AG04450 (cell line): ENCODE measurements at regions not wholly inside any gene's neighbourhood (a gene's known extent, or its start where the extent isn't known, plus 50 kb on each side); places are given as distances from the start of the nearest gene placed in this dataset.

Experiments
- CTCF ChIA-PET: fragments of 300-600, 350-600 bp; formaldehyde crosslinking; extraction: SDS; loops from one replicate; lab custom pipeline; 2022; ENCODE audit warnings: antibody characterized with exemption, inconsistent platforms; lab: Charles Lee
- POLR2A ChIA-PET: fragments of 350-600 bp; formaldehyde crosslinking; extraction: SDS; loops from one replicate; lab custom pipeline; 2021; ENCODE audit warnings: antibody characterized with exemption, inconsistent platforms; lab: Yijun Ruan, JAX
- DNase-seq: peaks from one replicate; pipeline ENCODE4 v3.0.0-alpha.2; 2011; ENCODE audit warnings: low read depth, low spot score
- H3K27ac ChIP-seq: one replicate; pipeline ENCODE4 v1.5.1; 2012; ENCODE audit warnings: low read depth, low read length, control low read depth
- H3K27me3 ChIP-seq: one replicate; pipeline ENCODE4 v1.6.0; 2012; ENCODE audit warnings: low read length; ENCODE audit not compliant: control insufficient read depth, insufficient read depth
- H3K4me3 ChIP-seq: 2 replicates; pipeline ENCODE4 v1.5.1; 2011; ENCODE audit warnings: mild to moderate bottlenecking, low read depth, low read length, control low read depth
- H3K9me3 ChIP-seq: 2 replicates; pipeline ENCODE4 v1.5.1; 2012; ENCODE audit warnings: low read length; ENCODE audit not compliant: control insufficient read depth, insufficient read depth
- CTCF ChIP-seq: IDR thresholded peaks from 2 replicates; pipeline ENCODE4 v1.5.1; 2011; ENCODE audit warnings: low read depth, low read length, control low read depth, inconsistent platforms

DNA sequence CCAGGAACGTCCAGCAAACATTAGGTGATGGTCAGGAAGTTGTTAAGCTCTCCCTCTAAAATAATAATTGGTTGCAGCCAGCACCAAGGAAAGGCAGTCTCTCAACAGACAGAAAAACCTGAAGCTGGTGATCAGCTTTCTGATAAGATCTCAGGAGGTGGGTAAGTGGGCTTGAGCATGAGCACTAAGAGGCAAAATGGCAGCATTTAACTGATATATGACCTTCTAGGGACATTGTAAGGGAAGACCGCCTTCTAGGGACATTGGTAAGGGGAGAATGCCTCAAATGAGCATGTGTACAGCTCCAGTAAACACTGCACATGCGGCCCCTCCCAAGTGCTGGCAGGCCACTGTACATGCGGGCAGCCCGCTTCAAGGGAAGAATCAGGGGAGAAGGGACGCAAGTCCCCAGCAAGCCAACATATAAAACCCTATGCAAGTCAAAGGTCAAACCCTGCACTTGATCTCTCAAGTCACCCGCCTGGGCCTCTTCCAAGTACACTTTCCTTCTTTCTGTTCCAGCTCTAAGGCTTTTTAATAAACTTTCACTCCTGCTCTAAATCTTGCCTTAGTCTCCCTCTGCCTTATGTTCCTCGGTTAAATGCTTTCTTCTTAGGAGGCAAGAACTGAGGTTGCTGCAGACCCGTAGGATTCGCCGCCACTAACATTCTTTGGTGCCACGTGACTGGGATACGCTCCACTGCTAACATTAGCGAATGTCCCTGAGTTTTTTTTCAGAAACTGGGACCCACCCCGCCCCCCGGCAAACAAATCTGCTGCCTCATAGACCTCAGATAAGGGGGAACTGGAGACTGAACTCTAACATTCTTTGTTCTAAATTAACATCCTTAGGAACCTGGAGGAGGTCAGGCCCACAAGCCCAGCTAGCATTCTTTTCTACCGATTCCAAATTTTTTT lies 463.8 kb downstream of the LPIN1 start:
- CTCF ChIA-PET: interaction anchor here (1.6 kb wide), 1 partner anchor 11 kb away, joined by 4 read pairs; no protein-coding TSS in a partner anchor
- POLR2A ChIA-PET: interaction anchor here (1.1 kb wide), 1 partner anchor 10 kb away, joined by 3 read pairs; no protein-coding TSS in a partner anchor
- Histone ChIP-seq H3K27me3 (no peaks in the 10 kb centered on the region), H3K27ac (no peak overlapping the region), H3K9me3 (no peaks in the 10 kb centered on the region), H3K4me3 (no peak overlapping the region)
- DNase-seq: no peak
- TF ChIP-seq CTCF: no peak

DNA sequence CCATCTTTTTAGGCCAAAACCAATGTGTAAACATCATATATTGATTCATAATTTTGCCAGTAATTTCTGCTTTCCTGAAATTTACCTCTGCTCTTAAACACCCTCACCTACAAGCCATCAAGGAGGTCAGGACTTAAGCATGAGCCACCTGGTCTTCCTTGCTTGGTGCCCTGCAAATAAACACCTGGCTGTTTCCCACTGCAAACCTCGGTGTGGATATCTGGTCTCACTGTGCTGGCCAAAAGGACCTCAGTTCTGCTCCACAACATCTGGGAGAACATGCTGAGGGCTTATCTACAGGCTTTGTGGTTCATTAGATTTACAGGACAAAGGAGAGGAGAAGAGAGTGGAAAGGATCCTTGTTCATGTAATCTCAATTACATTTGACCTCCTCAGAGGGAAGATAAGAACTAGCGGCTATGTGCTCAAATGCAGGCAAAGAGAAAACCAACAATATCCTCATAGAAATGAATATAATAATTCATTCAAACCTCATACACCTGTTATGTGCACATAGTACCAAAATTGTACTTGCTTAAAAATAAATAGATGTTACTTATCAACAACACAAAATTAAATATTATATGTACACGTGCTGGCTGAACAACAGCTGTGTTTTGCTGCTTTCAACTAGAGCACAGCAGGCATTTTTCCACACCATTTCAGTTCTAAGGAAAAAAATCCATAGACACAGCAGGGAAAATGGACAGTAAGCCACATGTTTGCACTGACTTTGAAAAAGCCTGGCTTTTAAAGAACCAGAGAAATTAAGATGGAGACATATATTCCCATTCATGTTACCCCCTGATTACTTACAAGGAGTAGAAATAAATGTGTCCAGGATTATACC lies 465.1 kb downstream of the LPIN1 start:
- CTCF ChIA-PET: interaction anchor here (1.6 kb wide), 1 partner anchor 12 kb away, joined by 4 read pairs; no protein-coding TSS in a partner anchor
- Histone ChIP-seq H3K27ac (no peak overlapping the region), H3K4me3 (no peak overlapping the region), H3K27me3 (no peaks in the 10 kb centered on the region), H3K9me3 (no peaks in the 10 kb centered on the region)
- DNase-seq: no peak
- no peak for TF ChIP-seq CTCF
- POLR2A ChIA-PET: no interaction called here

GRCh38 chr2:12212841-12213597 lies 466.6 kb downstream of the LPIN1 start:
- Histone ChIP-seq H3K9me3 (no peaks in the 10 kb centered on the region), H3K27me3 (no peaks in the 10 kb centered on the region), H3K27ac (no peak overlapping the region), H3K4me3 (no peak overlapping the region)
- no peak for DNase-seq
- POLR2A ChIA-PET: no interaction called here
- CTCF ChIA-PET: no interaction called here
- TF ChIP-seq CTCF: no peak

DNA sequence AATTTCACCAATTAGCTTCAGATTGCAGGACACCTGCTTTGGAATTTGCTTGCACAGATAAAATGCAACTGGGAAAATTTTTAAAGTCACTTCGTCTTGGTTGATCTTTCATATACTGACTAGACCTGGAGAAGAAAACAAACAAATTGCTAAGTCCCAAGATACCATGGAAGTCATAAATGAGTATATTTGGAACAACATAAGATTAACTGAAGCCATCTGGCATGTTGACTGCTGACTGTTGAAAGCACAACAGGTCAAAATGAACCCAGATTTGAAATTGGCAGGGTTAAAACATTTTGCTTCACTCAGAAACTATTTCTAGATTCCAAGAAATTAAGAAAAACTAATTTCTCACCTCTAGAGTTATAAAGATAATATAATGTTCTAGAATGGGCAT lies 470.7 kb downstream of the LPIN1 start:
- DNase-seq: no peak
- ChIA-PET POLR2A (no interaction called here), CTCF (no interaction called here)

More for the DNA sequence above, 470.7 kb downstream of the LPIN1 start:
- Histone ChIP-seq H3K27ac (no peak overlapping the region), H3K9me3 (no peaks in the 10 kb centered on the region), H3K27me3 (no peaks in the 10 kb centered on the region), H3K4me3 (no peak overlapping the region)
- no peak for TF ChIP-seq CTCF
